ENCODE measurements at regions not wholly inside any gene's neighbourhood (a gene's known extent, or its start where the extent isn't known, plus 50 kb on each side); places are given as distances from the start of the nearest gene placed in this dataset.

DNA sequence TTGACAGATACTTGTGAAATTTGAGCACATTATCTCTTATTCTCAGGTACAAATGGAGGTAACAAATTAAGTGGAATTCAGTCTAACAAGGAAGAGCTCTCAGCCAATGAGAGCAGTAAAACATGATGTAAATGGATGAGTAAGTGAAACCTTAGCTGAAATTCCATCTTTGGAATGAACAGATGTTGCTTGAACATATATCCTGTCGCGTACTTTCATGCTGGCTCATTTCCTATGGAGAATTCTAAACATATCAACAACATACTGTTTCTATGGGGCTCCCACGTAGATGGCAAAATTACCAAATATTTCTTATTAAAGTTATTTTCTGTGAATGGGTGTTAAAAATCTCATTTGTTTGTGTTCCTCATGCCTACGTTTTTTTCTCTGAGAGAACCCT is 256.3 kb upstream of the LINC00305 start:
- DNase-seq (ENCODE audit: low spot score) = no peak

DNA sequence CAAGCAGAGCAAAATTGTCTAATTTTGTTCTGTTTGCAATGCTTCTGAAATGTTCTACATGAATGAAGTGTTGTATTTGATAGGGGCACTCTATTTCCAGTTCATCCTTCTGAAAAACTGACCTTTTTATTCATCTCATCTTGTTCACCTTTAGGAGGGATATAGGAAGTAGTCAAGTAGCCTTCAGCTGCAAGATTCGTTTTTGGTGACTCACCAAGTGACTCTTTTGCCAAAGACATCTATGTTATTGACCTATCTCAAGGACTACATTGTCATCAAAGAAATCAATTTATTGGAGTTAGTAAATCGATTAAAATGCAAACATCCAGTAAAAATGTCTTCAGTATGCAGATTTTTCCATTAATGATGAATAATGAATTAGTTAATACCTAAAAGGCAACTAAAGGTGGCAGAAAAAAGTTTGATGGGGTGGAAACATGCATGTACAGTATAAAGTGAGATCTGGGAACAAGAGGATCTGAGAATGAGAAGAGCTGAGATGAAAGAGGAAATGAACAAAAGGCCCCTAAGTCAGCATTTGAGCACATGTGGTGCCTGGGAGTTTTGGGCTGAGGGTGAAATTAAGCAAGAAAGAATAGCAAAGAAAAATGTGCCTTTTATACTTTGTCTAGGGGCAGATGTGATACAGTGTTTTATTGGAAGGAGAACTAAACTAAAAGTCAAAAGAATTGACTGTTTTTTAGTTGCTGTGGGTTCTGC is 255.1 kb upstream of the LINC00305 start:
- H3K27me3 Mint-ChIP-seq (ENCODE audit: low read depth) = no peaks in the 10 kb centered on the region
- peaks cover 8% of the 10 kb centered on the region for H3K4me1 Mint-ChIP-seq (ENCODE audit: low read depth)
- TF ChIP-seq, protein P1, sequence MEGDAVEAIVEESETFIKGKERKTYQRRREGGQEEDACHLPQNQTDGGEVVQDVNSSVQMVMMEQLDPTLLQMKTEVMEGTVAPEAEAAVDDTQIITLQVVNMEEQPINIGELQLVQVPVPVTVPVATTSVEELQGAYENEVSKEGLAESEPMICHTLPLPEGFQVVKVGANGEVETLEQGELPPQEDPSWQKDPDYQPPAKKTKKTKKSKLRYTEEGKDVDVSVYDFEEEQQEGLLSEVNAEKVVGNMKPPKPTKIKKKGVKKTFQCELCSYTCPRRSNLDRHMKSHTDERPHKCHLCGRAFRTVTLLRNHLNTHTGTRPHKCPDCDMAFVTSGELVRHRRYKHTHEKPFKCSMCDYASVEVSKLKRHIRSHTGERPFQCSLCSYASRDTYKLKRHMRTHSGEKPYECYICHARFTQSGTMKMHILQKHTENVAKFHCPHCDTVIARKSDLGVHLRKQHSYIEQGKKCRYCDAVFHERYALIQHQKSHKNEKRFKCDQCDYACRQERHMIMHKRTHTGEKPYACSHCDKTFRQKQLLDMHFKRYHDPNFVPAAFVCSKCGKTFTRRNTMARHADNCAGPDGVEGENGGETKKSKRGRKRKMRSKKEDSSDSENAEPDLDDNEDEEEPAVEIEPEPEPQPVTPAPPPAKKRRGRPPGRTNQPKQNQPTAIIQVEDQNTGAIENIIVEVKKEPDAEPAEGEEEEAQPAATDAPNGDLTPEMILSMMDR (IDR thresholded peaks at IDR 0.05) = no peak
- H3K27ac Mint-ChIP-seq (ENCODE audit: unreplicated experiment) = no peak overlapping the region
- H3K36me3 Mint-ChIP-seq (ENCODE audit: low read depth) = no peaks in the 10 kb centered on the region
- no peak for DNase-seq (ENCODE audit: low spot score)
- no peak overlapping the region for H3K4me3 Mint-ChIP-seq (ENCODE audit: unreplicated experiment)
- H3K9me3 Mint-ChIP-seq (ENCODE audit: low read depth) = no peaks in the 10 kb centered on the region

More for the DNA sequence above, 256.3 kb upstream of the LINC00305 start:
- H3K27me3 Mint-ChIP-seq (ENCODE audit: low read depth) = no peaks in the 10 kb centered on the region
- peak overlapping the region; percentile 50 for H3K27ac Mint-ChIP-seq (ENCODE audit: unreplicated experiment)
- TF ChIP-seq, protein P1 (IDR thresholded peaks at IDR 0.05) = no peak
- no peaks in the 10 kb centered on the region for H3K9me3 Mint-ChIP-seq (ENCODE audit: low read depth)
- H3K4me3 Mint-ChIP-seq (ENCODE audit: unreplicated experiment) = no peak overlapping the region
- H3K36me3 Mint-ChIP-seq (ENCODE audit: low read depth) = no peaks in the 10 kb centered on the region
- peaks cover 8% of the 10 kb centered on the region for H3K4me1 Mint-ChIP-seq (ENCODE audit: low read depth)

DNA sequence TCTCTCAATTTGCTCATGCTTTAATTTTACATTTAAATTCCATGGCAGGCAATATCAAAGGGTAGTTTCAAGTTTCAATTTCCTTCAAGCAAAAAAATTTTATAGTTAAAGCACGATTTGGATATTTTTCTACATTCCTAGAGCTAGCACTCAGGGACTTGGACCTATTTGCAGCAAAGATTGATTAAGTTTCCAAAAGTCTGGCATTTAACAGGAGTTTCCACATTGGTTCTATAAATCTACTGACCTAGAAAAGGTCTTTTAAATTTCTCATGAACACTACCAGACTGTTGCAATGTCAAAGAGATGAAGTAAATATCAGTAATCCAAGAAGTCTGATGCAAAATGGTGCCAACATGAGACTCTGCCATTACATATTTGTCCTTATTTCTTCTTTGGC is 253.7 kb upstream of the LINC00305 start:
- no peak overlapping the region for H3K4me3 Mint-ChIP-seq (ENCODE audit: unreplicated experiment)
- DNase-seq (ENCODE audit: low spot score) = no peak
- H3K9me3 Mint-ChIP-seq (ENCODE audit: low read depth) = no peaks in the 10 kb centered on the region
- TF ChIP-seq, protein P1 (IDR thresholded peaks at IDR 0.05) = no peak
- peaks cover 8% of the 10 kb centered on the region for H3K4me1 Mint-ChIP-seq (ENCODE audit: low read depth)
- peaks cover 5% of the 10 kb centered on the region for H3K27me3 Mint-ChIP-seq (ENCODE audit: low read depth)
- H3K27ac Mint-ChIP-seq (ENCODE audit: unreplicated experiment) = no peak overlapping the region
- no peaks in the 10 kb centered on the region for H3K36me3 Mint-ChIP-seq (ENCODE audit: low read depth)

DNA sequence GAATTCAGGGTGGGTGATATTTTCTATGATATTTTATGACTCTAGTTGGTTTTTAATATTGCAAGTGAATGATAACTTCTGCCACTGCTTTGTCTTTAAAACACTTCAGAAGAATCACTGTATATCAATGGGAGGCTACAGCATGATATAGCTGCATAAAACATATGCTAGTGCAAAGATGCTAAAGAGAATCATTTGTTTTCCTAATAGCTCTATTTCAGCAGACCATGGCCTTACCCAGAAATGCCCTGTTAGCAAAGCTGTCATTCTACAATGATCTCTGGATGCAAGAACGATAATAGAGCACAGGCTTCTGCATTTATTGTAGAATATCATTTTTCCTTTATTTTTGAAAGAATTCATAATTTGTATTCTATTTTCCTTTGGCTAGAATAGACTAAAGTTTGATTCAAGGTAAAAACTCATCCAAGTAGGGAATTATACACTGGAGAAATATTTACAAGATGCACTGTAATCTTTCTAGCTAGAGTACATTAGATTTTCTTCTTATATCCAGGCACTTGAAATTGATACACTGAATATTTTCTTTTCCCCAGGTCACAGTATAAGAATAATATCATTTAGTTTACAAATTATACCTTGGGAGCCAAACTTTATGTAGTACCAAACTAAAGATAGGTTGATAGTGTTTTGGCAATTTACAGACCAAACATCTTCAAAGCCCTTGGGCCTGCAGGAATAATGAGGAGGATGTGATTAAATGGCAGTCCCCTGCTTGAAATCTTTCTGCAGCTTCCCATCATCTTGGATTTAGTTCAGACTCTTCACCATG is 252.6 kb upstream of the LINC00305 start:
- H3K36me3 Mint-ChIP-seq (ENCODE audit: low read depth) = no peaks in the 10 kb centered on the region
- no peak overlapping the region for H3K4me3 Mint-ChIP-seq (ENCODE audit: unreplicated experiment)
- TF ChIP-seq, protein P1 (IDR thresholded peaks at IDR 0.05) = no peak
- peaks cover 8% of the 10 kb centered on the region for H3K4me1 Mint-ChIP-seq (ENCODE audit: low read depth)
- peaks cover 5% of the 10 kb centered on the region for H3K27me3 Mint-ChIP-seq (ENCODE audit: low read depth)
- H3K27ac Mint-ChIP-seq (ENCODE audit: unreplicated experiment) = no peak overlapping the region
- H3K9me3 Mint-ChIP-seq (ENCODE audit: low read depth) = no peaks in the 10 kb centered on the region
- no peak for DNase-seq (ENCODE audit: low spot score)

DNA sequence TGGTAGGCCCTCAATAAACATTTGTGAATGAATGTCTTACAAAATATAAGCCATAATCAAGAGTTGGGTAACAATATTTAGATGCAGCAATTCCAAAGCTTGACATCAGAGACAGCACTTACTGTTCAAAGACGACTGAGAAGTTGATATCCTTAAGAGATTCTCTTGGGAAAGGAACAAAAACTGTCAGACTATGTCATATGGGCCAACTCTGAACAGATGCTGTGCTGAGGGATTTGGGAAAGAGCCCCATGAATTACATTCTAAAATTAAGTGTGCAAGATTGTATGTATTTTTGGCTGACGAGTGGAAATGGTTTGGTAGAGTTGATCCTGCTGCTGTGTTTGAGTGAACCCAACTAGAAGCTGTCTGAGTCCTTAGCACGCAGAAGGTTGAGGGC is 250.7 kb upstream of the LINC00305 start:
- TF ChIP-seq, protein P1 (IDR thresholded peaks at IDR 0.05) = no peak
- Mint-ChIP-seq H3K4me3 (ENCODE audit: unreplicated experiment) (no peak overlapping the region), H3K9me3 (ENCODE audit: low read depth) (no peaks in the 10 kb centered on the region), H3K4me1 (ENCODE audit: low read depth) (no peaks in the 10 kb centered on the region), H3K27ac (ENCODE audit: unreplicated experiment) (no peak overlapping the region), H3K36me3 (ENCODE audit: low read depth) (no peaks in the 10 kb centered on the region), H3K27me3 (ENCODE audit: low read depth) (peaks cover 6% of the 10 kb centered on the region)
- no peak for DNase-seq (ENCODE audit: low spot score)

Measured in chondrocyte (in vitro differentiated cells).